Panc1 (cell line): ENCODE measurements at regions not wholly inside any gene's neighbourhood (a gene's known extent, or its start where the extent isn't known, plus 50 kb on each side); places are given as distances from the start of the nearest gene placed in this dataset.

Experiments used
- CTCF ChIP-seq: fragments of 450-650 bp; IDR thresholded peaks from 2 replicates; pipeline ENCODE4 v1.5.1; 2017; ENCODE audit warnings: mild to moderate bottlenecking
- POLR2AphosphoS5 ChIP-seq: IDR thresholded peaks from 2 replicates; pipeline ENCODE4 v1.6.1; 2012; ENCODE audit warnings: mild to moderate bottlenecking, low read depth, low read length, moderate library complexity
- TF ChIP-seq, protein P1 (sequence below), 2 experiments: IDR thresholded peaks; 2 replicates each; pipeline ENCODE4 v1.6.1; 2011 to 2012; ENCODE audit warnings: low read depth in 2 of 2, control low read depth in 1 of 2, low read length in 1 of 2, mild to moderate bottlenecking in 1 of 2, moderate library complexity in 1 of 2; ENCODE audit not compliant: insufficient read depth in 1 of 2

- TF ChIP-seq CTCF = no peak
- no peak for TF ChIP-seq POLR2AphosphoS5
- TF ChIP-seq, protein P1, sequence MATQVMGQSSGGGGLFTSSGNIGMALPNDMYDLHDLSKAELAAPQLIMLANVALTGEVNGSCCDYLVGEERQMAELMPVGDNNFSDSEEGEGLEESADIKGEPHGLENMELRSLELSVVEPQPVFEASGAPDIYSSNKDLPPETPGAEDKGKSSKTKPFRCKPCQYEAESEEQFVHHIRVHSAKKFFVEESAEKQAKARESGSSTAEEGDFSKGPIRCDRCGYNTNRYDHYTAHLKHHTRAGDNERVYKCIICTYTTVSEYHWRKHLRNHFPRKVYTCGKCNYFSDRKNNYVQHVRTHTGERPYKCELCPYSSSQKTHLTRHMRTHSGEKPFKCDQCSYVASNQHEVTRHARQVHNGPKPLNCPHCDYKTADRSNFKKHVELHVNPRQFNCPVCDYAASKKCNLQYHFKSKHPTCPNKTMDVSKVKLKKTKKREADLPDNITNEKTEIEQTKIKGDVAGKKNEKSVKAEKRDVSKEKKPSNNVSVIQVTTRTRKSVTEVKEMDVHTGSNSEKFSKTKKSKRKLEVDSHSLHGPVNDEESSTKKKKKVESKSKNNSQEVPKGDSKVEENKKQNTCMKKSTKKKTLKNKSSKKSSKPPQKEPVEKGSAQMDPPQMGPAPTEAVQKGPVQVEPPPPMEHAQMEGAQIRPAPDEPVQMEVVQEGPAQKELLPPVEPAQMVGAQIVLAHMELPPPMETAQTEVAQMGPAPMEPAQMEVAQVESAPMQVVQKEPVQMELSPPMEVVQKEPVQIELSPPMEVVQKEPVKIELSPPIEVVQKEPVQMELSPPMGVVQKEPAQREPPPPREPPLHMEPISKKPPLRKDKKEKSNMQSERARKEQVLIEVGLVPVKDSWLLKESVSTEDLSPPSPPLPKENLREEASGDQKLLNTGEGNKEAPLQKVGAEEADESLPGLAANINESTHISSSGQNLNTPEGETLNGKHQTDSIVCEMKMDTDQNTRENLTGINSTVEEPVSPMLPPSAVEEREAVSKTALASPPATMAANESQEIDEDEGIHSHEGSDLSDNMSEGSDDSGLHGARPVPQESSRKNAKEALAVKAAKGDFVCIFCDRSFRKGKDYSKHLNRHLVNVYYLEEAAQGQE (IDR thresholded peaks at IDR 0.05; ENCODE audit: insufficient read depth in 1 of 2, low read depth in 2 of 2, low read length in 1 of 2) = no peak
These were observed 264.1 kb upstream of the ANKH start for GRCh38 chr5:15135661-15136060.
